Cerebellar cortex (tissue), 1 donor: ENCODE measurements at regions not wholly inside any gene's neighbourhood (a gene's known extent, or its start where the extent isn't known, plus 50 kb on each side); places are given as distances from the start of the nearest gene placed in this dataset.
"Not testable (repeated sequence)": the region's sequence is repeated elsewhere in the genome, so short reads cannot be mapped to it uniquely, and the experiment has no call there.

Source experiments
- DNase-seq: peaks from one replicate; pipeline ENCODE4 v3.0.0-alpha.2; 2015; ENCODE audit warnings: low spot score

- no peak for DNase-seq
Observed at GRCh38 chr18:62442391-62442790, 80.4 kb upstream of the ZCCHC2 start.

DNA sequence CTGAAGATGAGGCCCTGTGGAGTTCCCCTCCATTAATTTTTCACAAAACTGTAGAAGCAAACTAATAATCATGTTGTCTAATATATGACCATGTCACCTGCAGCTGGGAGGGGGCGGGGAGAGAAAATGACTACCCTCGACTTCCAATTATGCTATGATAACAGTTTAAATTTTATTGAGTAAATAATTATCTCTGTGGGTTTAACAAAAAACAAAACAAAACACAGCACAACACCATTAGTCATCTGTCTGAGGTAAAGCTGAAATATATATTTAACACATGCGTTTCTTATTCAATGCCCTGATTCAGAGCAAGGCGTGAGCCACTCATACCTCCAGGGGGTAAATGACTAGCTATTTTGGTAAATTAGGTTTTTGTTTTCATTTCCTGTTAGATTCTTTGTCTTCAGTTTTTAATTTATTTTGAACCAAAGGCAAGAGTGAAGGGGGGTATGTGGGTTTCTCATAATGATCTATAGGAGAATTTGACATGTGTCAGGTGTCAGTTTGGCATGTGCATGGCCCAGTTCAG lies 77.4 kb upstream of the ZCCHC2 start:
- DNase-seq: no peak

DNA sequence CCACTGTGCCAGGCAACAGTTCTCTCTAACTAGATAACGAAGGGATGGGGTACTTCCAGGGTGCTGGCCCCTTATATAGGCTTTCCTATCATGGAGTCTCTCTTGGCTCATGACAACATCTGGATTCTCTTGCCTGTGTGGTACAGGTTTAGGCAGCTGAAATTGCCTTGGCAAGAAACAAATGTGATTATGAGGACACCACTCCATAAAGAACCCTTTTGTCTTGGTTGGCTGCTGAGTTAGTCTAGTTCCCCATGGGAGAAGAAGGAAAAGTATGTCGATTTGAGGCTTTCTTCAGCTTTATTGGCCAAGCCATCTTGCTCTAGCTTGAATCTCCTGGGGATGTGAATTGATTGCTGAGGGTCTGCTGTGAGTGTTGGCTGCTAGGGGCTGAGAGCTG lies 76.3 kb upstream of the ZCCHC2 start:
- no peak for DNase-seq

GRCh38 chr18:62447652-62448051 lies 75.2 kb upstream of the ZCCHC2 start:
- no peak for DNase-seq

GRCh38 chr18:62448426-62448825 lies 74.4 kb upstream of the ZCCHC2 start:
- DNase-seq: no peak

- no peak for DNase-seq
Observed at GRCh38 chr18:62449490-62450104, 73.2 kb upstream of the ZCCHC2 start.

DNA sequence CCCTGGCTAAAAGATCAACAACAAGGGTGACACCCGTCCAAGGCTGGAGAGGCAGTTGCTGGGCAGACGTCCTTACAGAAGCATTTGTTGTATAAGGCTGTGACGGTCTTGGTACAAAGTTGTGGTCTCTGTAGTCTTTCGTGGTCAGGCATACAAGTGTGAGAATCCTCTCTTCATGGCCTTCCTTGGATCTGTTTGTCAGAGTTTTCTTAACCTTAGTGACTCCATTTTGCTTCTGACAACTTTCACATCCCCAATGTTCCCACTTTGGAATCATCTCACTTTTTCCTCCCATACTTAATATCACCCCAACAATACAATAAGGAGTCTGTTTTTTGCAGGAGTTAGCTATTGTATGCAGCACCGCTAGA lies 72.7 kb upstream of the ZCCHC2 start:
- DNase-seq: no peak

- DNase-seq: peak; percentile 83
Observed at GRCh38 chr18:62450546-62451410, 72.0 kb upstream of the ZCCHC2 start.

GRCh38 chr18:62452280-62452831 lies 70.5 kb upstream of the ZCCHC2 start:
- no peak for DNase-seq

DNA sequence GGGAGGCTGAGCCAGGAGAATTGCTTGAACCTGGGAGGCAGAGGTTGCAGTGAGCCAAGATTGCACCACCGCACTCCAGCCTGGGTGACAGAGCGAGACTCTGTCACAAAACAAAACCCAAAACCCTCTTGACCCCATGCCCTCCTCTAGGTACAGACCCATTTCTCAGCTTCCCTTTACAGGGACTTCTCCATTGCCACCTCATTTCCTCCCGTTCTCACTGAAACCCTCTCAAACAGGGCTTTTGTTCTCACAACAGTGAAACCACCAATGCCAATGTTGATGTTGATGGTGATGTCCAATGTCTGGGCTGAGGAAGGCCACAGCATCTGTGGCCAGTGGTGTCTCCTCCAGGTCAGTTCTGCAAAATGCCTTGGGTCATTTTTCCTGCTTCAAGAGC lies 69.0 kb upstream of the ZCCHC2 start:
- no peak for DNase-seq

GRCh38 chr18:62454527-62454926 lies 68.3 kb upstream of the ZCCHC2 start:
- no peak for DNase-seq

DNA sequence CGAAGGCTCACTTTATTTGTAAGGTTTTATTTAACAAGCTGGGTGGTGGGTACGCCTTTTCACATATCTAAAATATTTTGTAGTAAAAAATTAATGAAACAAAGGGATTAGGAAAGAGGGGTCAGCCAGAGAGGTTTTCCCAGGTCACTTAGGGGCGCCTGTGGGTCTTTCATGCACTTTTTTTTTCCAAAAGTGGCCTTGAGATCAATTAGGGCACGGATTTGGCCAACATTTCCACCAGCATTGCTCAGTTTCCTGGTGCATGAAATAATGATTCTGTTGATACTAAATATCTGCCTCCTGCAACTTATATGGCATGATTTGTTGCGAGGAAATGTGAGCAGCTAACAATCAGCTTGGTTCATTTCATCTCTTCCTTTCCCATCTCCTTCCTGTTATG lies 67.6 kb upstream of the ZCCHC2 start:
- no peak for DNase-seq

GRCh38 chr18:62457877-62458276 lies 64.9 kb upstream of the ZCCHC2 start:
- DNase-seq: no peak

DNA sequence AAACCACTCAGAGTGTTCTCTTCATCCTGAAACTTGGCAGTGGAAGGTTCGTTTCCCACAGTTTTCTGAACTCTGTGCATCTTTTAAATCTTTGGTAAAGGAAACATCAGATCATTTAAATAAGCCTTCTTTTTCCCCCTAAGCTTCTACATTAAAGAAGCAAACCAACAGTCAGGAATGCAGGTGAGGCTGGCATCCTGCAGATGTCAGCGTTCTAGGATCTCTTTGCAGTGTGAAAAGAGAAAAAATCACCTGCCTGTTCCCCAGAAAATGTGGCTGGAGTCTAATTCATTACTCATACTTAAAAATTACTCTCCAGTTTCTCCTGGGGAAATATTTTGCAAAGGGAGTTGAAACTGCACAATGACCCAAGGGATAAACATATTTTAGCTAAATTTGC lies 64.5 kb upstream of the ZCCHC2 start:
- no peak for DNase-seq

DNA sequence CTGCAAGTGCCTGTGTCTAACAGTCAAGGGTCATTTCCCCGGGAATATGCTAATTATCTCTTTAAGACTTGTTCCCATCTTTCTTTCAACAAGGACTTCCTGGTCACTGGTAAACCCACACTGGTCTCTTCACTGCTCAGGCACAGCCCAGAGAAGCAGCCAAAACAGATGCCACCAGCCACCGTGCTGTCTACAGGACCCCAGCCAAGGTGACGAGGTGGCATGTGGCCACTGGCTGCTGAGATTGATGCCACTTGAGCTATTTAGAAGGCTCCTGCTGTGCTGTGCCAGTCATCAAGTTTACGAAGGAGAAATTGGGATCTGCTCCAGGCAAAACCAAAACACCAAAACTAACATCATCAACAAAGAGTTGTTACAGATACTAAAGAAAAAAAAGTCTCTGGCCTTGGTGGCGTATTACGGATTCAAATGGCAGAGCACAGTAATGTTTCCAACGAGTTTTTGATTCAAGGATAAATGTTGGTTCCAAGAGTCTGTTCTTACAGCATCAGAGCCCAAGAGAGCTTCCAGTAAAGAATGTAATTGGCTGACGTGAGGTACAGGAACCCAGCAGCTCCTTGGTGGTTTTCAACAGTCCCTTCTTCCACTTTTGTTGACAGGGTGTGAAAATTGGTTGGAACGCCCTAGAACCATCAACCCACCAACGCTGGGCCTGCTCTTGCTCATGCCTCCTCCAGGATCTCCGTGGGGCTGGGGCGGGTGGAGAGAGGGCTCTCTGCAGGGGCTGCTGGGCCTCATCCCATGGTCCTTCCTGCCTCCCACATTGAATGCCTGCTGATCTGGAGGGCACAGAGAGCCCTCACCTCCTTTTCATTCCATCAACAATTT lies 63.7 kb upstream of the ZCCHC2 start:
- no peak for DNase-seq

DNA sequence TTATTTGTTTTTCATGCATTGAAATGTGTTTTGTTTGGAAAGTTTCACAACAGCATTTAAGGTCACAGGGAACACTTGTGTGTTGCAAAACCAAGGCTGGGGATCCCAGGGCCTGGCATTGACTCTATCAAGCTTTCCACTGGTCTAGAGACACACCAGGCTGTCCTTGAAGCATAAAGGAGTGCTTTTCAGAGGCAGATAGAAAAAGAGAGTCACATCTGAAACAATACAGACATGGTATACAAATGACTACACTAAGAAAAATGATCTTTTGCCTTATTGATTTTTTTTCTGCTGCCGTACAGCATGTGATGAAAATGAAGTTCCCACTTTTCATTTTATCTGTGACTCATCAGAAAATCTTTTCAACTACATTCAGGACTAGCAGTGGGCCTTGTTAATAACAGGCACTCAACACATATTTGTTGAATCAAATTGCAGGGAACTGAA lies 61.9 kb upstream of the ZCCHC2 start:
- no peak for DNase-seq

- no peak for DNase-seq
Observed at GRCh38 chr18:62461591-62461990, 61.2 kb upstream of the ZCCHC2 start.

- DNase-seq: no peak
Observed at GRCh38 chr18:62464266-62464665, 58.6 kb upstream of the ZCCHC2 start.

DNA sequence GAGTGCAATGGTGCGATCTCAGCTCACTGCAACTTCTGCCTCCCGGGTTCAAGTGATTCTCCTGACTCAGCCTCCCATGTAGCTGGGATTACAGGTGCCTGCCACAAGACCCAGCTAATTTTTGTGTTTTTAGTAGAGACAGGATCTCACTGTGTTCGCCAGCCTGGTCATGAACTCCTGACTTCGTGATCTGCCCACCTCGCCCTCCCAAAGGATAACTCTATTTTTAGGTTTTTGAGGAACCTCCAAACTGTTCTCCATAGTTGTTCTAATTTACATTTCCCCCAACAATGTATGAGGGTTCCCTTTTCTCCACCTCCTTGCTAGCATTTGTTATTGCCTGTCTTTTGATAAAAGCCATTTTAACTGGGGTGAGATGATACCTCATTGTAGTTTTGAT lies 53.7 kb upstream of the ZCCHC2 start:
- not testable (repeated sequence) for DNase-seq
